IPS DF 4.7 (cell line): ENCODE measurements at regions not wholly inside any gene's neighbourhood (a gene's known extent, or its start where the extent isn't known, plus 50 kb on each side); places are given as distances from the start of the nearest gene placed in this dataset.
"Not testable (repeated sequence)": the region's sequence is repeated elsewhere in the genome, so short reads cannot be mapped to it uniquely, and the experiment has no call there.

Source experiments
- DNase-seq: peaks from one replicate; pipeline ENCODE4 v3.0.0-alpha.2; 2013; ENCODE audit warnings: low spot score; ENCODE audit errors: extremely low read depth

- no peak for DNase-seq
These were observed 330.4 kb upstream of the KLF4 start for GRCh38 chr9:107819772-107820565.

GRCh38 chr9:107818503-107818829 is 328.9 kb upstream of the KLF4 start:
- DNase-seq: not testable (repeated sequence)

GRCh38 chr9:107817595-107818502 is 328.3 kb upstream of the KLF4 start:
- not testable (repeated sequence) for DNase-seq

- no peak for DNase-seq
These were observed 327.0 kb upstream of the KLF4 start for GRCh38 chr9:107816561-107817021.

- no peak for DNase-seq
These were observed 326.4 kb upstream of the KLF4 start for GRCh38 chr9:107815782-107816560.

- no peak for DNase-seq
These were observed 323.7 kb upstream of the KLF4 start for GRCh38 chr9:107813287-107813686.

- no peak for DNase-seq
These were observed 320.9 kb upstream of the KLF4 start for GRCh38 chr9:107810461-107810961.

- DNase-seq: no peak
These were observed 320.4 kb upstream of the KLF4 start for GRCh38 chr9:107809871-107810460.

- DNase-seq: no peak
These were observed 317.6 kb upstream of the KLF4 start for GRCh38 chr9:107807183-107807582.

GRCh38 chr9:107805201-107805600 is 315.6 kb upstream of the KLF4 start:
- DNase-seq: no peak

- DNase-seq: no peak
These were observed 304.7 kb upstream of the KLF4 start for GRCh38 chr9:107794259-107794658.

GRCh38 chr9:107793541-107793940 is 304.0 kb upstream of the KLF4 start:
- DNase-seq: no peak

GRCh38 chr9:107792596-107792995 is 303.0 kb upstream of the KLF4 start:
- DNase-seq: no peak

GRCh38 chr9:107792006-107792405 is 302.4 kb upstream of the KLF4 start:
- DNase-seq: no peak

- DNase-seq: no peak
These were observed 299.6 kb upstream of the KLF4 start for GRCh38 chr9:107789001-107789700.

GRCh38 chr9:107786561-107786960 is 297.0 kb upstream of the KLF4 start:
- no peak for DNase-seq

GRCh38 chr9:107784235-107784958 is 294.8 kb upstream of the KLF4 start:
- DNase-seq: no peak

GRCh38 chr9:107782789-107783188 is 293.2 kb upstream of the KLF4 start:
- DNase-seq: no peak

- DNase-seq: no peak
These were observed 292.8 kb upstream of the KLF4 start for GRCh38 chr9:107782381-107782780.

GRCh38 chr9:107780960-107781359 is 291.4 kb upstream of the KLF4 start:
- DNase-seq: no peak
